ENCODE measurements at regions not wholly inside any gene's neighbourhood (a gene's known extent, or its start where the extent isn't known, plus 50 kb on each side); places are given as distances from the start of the nearest gene placed in this dataset.
"Not testable (repeated sequence)": the region's sequence is repeated elsewhere in the genome, so short reads cannot be mapped to it uniquely, and the experiment has no call there.

DNA sequence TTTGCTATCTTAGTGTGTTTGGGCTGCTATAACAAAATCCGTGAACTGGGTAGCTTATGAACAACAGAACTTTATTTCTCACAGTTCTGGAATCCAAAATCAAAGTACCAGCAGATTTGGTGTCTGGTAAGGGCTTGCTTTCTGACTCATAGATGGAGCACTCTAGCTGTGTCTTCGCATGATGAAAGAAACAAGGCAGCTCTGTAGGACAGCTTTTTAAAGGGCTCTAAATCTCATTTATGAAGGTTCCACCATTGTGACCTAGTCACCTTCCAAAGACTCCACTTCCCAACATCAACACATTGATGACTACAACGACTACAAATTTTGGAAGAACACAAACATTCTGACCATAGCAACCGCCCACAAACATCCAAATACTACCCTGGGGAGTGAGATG lies 158.6 kb upstream of the LCORL start:
- Histone ChIP-seq H3K9me3 (no peaks in the 10 kb centered on the region), H3K4me3 (no peak overlapping the region), H3K4me1 (no peaks in the 10 kb centered on the region), H3K36me3 (replicated peaks in 1 of 2; ENCODE audit: insufficient read depth in 1 of 2, low read depth in 2 of 2) (no peaks in the 10 kb centered on the region), H3K27me3 (no peaks in the 10 kb centered on the region), H3K27ac (no peak overlapping the region)
- intact Hi-C loops (cut with DNase I), result no loop called here
- WGBS, 2 donors, result 52 to 62% methylated on average over 4 of the region's 4 CpGs
- ATAC-seq (no peak), DNase-seq (no peak)
- TF ChIP-seq POLR2A (IDR thresholded peaks at IDR 0.05) (no peak), CTCF (IDR thresholded peaks at IDR 0.05) (no peak)

DNA sequence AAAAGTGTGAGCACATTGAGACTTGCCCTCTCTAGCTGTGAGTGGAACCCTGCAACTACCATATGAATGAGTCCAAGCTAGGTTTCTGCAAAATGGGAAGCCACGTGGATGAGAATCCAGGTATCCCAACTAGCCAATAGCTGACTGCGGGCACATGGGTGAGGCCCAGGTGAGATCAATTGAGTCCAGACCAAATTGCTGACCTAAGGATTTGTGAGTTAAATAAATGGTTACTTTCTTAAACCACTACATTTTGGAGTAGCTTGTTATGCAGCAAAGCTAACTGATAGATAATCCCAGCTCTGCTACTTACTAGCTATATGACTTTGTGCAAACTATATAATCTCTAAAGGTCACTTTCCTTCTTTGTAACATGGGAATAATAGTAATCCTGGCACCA lies 150.3 kb upstream of the LCORL start:
- 63 to 75% methylated on average over 2 of the region's 2 CpGs for WGBS, 2 donors
- ATAC-seq, result no peak
- H3K4me3 ChIP-seq, result no peak overlapping the region
- no peaks in the 10 kb centered on the region for H3K4me1 ChIP-seq
- no peaks in the 10 kb centered on the region for H3K27me3 ChIP-seq
- no peaks in the 10 kb centered on the region for H3K9me3 ChIP-seq
- TF ChIP-seq POLR2A (IDR thresholded peaks at IDR 0.05), result no peak
- no peak for TF ChIP-seq CTCF (IDR thresholded peaks at IDR 0.05)
- intact Hi-C loops (cut with DNase I), result no loop called here
- no peaks in the 10 kb centered on the region for H3K36me3 ChIP-seq (replicated peaks in 1 of 2; ENCODE audit: insufficient read depth in 1 of 2, low read depth in 2 of 2)
- H3K27ac ChIP-seq, result no peak overlapping the region
- DNase-seq, result no peak

- TF ChIP-seq POLR2A (IDR thresholded peaks at IDR 0.05) (no peak), CTCF (IDR thresholded peaks at IDR 0.05) (no peak)
- H3K4me1 ChIP-seq, result no peaks in the 10 kb centered on the region
- no peaks in the 10 kb centered on the region for H3K9me3 ChIP-seq
- intact Hi-C loops (cut with DNase I), result no loop called here
- ATAC-seq, result no peak
- H3K36me3 ChIP-seq (replicated peaks in 1 of 2; ENCODE audit: insufficient read depth in 1 of 2, low read depth in 2 of 2), result no peaks in the 10 kb centered on the region
- H3K27ac ChIP-seq, result no peak overlapping the region
- 71 to 72% methylated on average over 4 of the region's 4 CpGs for WGBS, 2 donors
- H3K27me3 ChIP-seq, result no peaks in the 10 kb centered on the region
- DNase-seq, result no peak
- H3K4me3 ChIP-seq, result no peak overlapping the region
These were observed 146.3 kb upstream of the LCORL start for GRCh38 chr4:18167831-18168230.

GRCh38 chr4:18166925-18167324 lies 145.4 kb upstream of the LCORL start:
- H3K4me1 ChIP-seq, result no peaks in the 10 kb centered on the region
- no peak overlapping the region for H3K4me3 ChIP-seq
- TF ChIP-seq CTCF (IDR thresholded peaks at IDR 0.05) (no peak), POLR2A (IDR thresholded peaks at IDR 0.05) (no peak)
- no peak overlapping the region for H3K27ac ChIP-seq
- H3K36me3 ChIP-seq (replicated peaks in 1 of 2; ENCODE audit: insufficient read depth in 1 of 2, low read depth in 2 of 2), result no peaks in the 10 kb centered on the region
- DNase-seq (no peak), ATAC-seq (no peak)
- WGBS, 2 donors, result 63 to 78% methylated on average over 3 of the region's 3 CpGs
- intact Hi-C loops (cut with DNase I), result no loop called here
- H3K27me3 ChIP-seq, result no peaks in the 10 kb centered on the region
- no peaks in the 10 kb centered on the region for H3K9me3 ChIP-seq

DNA sequence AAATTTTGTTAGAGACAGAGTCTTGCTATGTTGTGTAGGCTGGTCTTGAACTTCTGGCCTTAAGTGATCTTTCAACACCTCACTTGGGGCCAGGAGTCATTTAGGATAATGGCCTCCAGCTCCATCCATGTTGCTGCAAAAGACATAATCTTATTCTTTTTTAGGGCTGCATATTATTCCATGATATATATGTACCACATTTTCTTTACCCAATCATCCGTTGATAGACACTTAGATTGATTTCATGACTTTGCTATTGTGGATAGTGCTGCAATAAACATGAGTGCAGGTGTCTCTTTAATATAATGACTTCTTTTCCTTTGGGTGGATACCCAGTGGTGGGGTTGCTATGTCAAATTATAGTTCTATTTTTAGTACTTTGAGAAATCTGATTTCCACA lies 140.9 kb upstream of the LCORL start:
- TF ChIP-seq CTCF (IDR thresholded peaks at IDR 0.05), result no peak
- TF ChIP-seq POLR2A (IDR thresholded peaks at IDR 0.05), result no peak
- no peak overlapping the region for H3K4me3 ChIP-seq
- H3K9me3 ChIP-seq, result no peaks in the 10 kb centered on the region
- ATAC-seq (no peak), DNase-seq (no peak)
- no peaks in the 10 kb centered on the region for H3K36me3 ChIP-seq (replicated peaks in 1 of 2; ENCODE audit: insufficient read depth in 1 of 2, low read depth in 2 of 2)
- no peak overlapping the region for H3K27ac ChIP-seq
- 50 to 73% methylated on average over 1 of the region's 1 CpG for WGBS, 2 donors
- intact Hi-C loops (cut with DNase I), result no loop called here
- H3K4me1 ChIP-seq, result no peaks in the 10 kb centered on the region
- H3K27me3 ChIP-seq, result no peaks in the 10 kb centered on the region

DNA sequence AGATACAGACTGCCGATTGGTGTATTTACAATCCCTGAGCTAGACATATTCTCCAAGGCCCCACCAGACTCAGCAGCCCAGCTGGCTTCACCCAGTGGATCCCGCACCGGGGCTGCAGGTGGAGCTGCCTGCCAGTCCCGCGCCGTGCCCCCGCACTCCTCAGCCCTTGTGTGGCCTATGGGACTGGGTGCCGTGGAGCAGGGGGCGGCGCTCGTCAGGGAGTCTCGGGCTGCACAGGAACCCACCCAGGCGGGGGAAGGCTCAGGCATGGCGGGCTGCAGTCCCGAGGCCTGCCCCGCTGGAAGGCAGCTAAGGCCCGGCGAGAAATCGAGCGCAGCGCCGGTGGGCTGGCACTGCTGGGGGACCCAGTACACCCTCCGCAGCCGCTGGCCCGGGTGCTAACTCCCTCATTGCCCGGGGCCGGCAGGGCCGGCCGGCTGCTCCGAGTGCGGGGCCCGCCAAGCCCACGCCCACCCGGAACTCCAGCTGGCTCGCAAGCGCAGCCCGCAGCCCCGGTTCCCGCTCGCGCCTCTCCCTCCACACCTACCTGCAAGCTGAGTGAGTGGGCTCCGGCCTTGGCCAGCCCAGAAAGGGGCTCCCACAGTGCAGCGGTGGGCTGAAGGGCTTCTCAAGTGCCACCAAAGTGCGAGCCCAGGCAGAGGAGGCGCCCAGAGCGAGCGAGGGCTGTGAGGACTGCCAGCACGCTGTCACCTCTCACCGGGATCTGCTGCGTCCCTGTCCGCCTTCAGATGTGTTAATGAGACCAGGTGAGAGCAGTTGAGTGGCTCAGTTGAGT lies 137.8 kb upstream of the LCORL start:
- H3K4me3 ChIP-seq; H3K9me3 ChIP-seq; H3K27me3 ChIP-seq; H3K4me1 ChIP-seq; intact Hi-C loops (cut with DNase I); DNase-seq; H3K36me3 ChIP-seq (replicated peaks in 1 of 2; ENCODE audit: insufficient read depth in 1 of 2, low read depth in 2 of 2); H3K27ac ChIP-seq; ATAC-seq: not testable (repeated sequence)
- 87 to 91% methylated on average over 19 to 28 of the region's 51 CpGs for WGBS, 2 donors
